ENCODE measurements at regions not wholly inside any gene's neighbourhood (a gene's known extent, or its start where the extent isn't known, plus 50 kb on each side); places are given as distances from the start of the nearest gene placed in this dataset.

GRCh38 chr1:218207194-218207593 lies 77.9 kb upstream of the RRP15 start:
- no peak for TF ChIP-seq CSDC2 (CRISPR knock-in tag; IDR thresholded peaks at IDR 0.05)
- TF ChIP-seq PATZ1 (CRISPR knock-in tag; IDR thresholded peaks at IDR 0.05; ENCODE audit: borderline replicate concordance): no peak
- TF ChIP-seq GLIS3 (CRISPR knock-in tag; IDR thresholded peaks at IDR 0.05): no peak
- TF ChIP-seq ZNF70 (CRISPR knock-in tag; IDR thresholded peaks at IDR 0.05): no peak
- peak; percentile 53; the same call in 1 of the 2 replicates for TF ChIP-seq TOX (CRISPR knock-in tag; IDR thresholded peaks at IDR 0.05; ENCODE audit: borderline replicate concordance)
- no peak for TF ChIP-seq CSRNP3 (CRISPR knock-in tag; IDR thresholded peaks at IDR 0.05)
- TF ChIP-seq TSHZ2 (CRISPR knock-in tag; IDR thresholded peaks at IDR 0.05): no peak
- TF ChIP-seq OSR1 (CRISPR knock-in tag; IDR thresholded peaks at IDR 0.05): no peak
- no peak for TF ChIP-seq ZFP30 (CRISPR knock-in tag; IDR thresholded peaks at IDR 0.05)
- no peak for TF ChIP-seq SNAI2 (CRISPR knock-in tag; IDR thresholded peaks at IDR 0.05)

Measured in SK-N-SH treated with all-trans-retinoic acid at 6 μM for 48 hours (cell line).